GM12878 (cell line): ENCODE measurements at regions not wholly inside any gene's neighbourhood (a gene's known extent, or its start where the extent isn't known, plus 50 kb on each side); places are given as distances from the start of the nearest gene placed in this dataset.

Source experiments
- ATAC-seq: fragments of 200-7000 bp; cut with Tn5 transposase; 3 replicates; pipeline ENCODE4 v1.9.1; 2020; ENCODE audit warnings: mild to moderate bottlenecking, moderate library complexity
- BruUV-seq: library from RNA; stranded (reverse); fragments of 400-500 nt; replicated peaks from 2 replicates; lab custom pipeline; 2021; lab: Mats Ljungman, UMichigan
- CTCF ChIA-PET: fragments of 300-600 bp; sonication (Branson Sonifier 250); formaldehyde crosslinking; extraction: SDS; loops from one replicate; lab custom pipeline; 2021; ENCODE audit warnings: inconsistent platforms; lab: Yijun Ruan, JAX
- POLR2A ChIA-PET: fragments of 350-600 bp; formaldehyde crosslinking; extraction: SDS; loops from one replicate; lab custom pipeline; 2021; ENCODE audit warnings: inconsistent platforms; lab: Charles Lee
- RAD21 ChIA-PET: fragments of 300-600 bp; sonication (Branson Sonifier 250); formaldehyde crosslinking; loops from one replicate; lab custom pipeline; 2023; ENCODE audit warnings: antibody characterized with exemption; ENCODE audit not compliant: unreplicated experiment; lab: Charles Lee
- SMC1A ChIA-PET: fragments of 300-600 bp; sonication (Branson Sonifier 250); formaldehyde crosslinking; loops from one replicate; lab custom pipeline; 2023; ENCODE audit not compliant: unreplicated experiment, uncharacterized antibody; lab: Charles Lee
- DNase-seq: peaks from one replicate; pipeline ENCODE4 v3.0.0-alpha.2; 2011; ENCODE audit warnings: low read depth, low spot score
- FAIRE-seq: peaks from 3 replicates; lab custom pipeline; 2011; peaks lifted over from hg19 to GRCh38; lab: Jason Lieb, UNC
- H2AFZ ChIP-seq: 2 replicates; pipeline ENCODE4 v1.6.0; 2011; ENCODE audit warnings: low read depth, low read length, control low read depth; ENCODE audit not compliant: control insufficient read depth
- H3K27ac ChIP-seq: 2 replicates; pipeline ENCODE4 v1.5.1; 2011; ENCODE audit warnings: control low read depth; ENCODE audit not compliant: control insufficient read depth, insufficient read depth
- H3K27me3 ChIP-seq, 2 experiments: replicated peaks in 1 of 2; 2 replicates each; pipeline versions ENCODE4 v1.6.0 to v1.6.1; 2011; ENCODE audit warnings: low read length in 1 of 2; ENCODE audit not compliant: control insufficient read depth in 2 of 2, insufficient read depth in 2 of 2
- H3K36me3 ChIP-seq, 2 experiments: 2 replicates each; pipeline ENCODE4 v1.5.1; 2011; ENCODE audit warnings: low read length in 1 of 2; ENCODE audit not compliant: control insufficient read depth in 2 of 2, insufficient read depth in 2 of 2
- H3K4me1 ChIP-seq: 2 replicates; pipeline ENCODE4 v1.6.1; 2011; ENCODE audit warnings: mild to moderate bottlenecking, low read length, moderate library complexity, mixed read lengths; ENCODE audit not compliant: control insufficient read depth, insufficient read depth
- H3K4me2 ChIP-seq: 2 replicates; pipeline ENCODE4 v1.6.0; 2011; ENCODE audit warnings: control low read depth; ENCODE audit not compliant: control insufficient read depth, insufficient read depth
- H3K4me3 ChIP-seq: fragments of 200-600 bp; sonication (generic); 2 replicates; pipeline ENCODE4 v1.5.1; 2016
- H3K79me2 ChIP-seq: 2 replicates; pipeline ENCODE4 v1.6.0; 2011; ENCODE audit warnings: low read length; ENCODE audit not compliant: control insufficient read depth, insufficient read depth
- H3K9ac ChIP-seq: 2 replicates; pipeline ENCODE4 v1.8.0; 2011; ENCODE audit warnings: low read length, control low read depth, mixed read lengths; ENCODE audit not compliant: control insufficient read depth, insufficient read depth
- H3K9me3 ChIP-seq: replicated peaks from 3 replicates; pipeline ENCODE4 v1.5.1; 2011; ENCODE audit warnings: mild to moderate bottlenecking, low read length; ENCODE audit not compliant: control insufficient read depth, insufficient read depth
- H4K20me1 ChIP-seq: 2 replicates; pipeline ENCODE4 v1.6.0; 2011; ENCODE audit not compliant: control insufficient read depth, insufficient read depth
- EGR1 ChIP-seq, 2 experiments: IDR thresholded peaks; 1 replicate in 1 of 2; 2 replicates in 1 of 2; pipeline ENCODE4 v1.6.1; 2011 to 2012; ENCODE audit warnings: low read depth in 2 of 2, low read length in 2 of 2, borderline replicate concordance in 1 of 2, mild to moderate bottlenecking in 1 of 2, moderate library complexity in 1 of 2
- SP1 ChIP-seq: IDR thresholded peaks from one replicate; pipeline ENCODE4 v1.6.1; 2011; ENCODE audit warnings: low read depth, low read length
- ZBTB11 ChIP-seq: fragments of 450-650 bp; formaldehyde crosslinking; IDR thresholded peaks from 2 replicates; pipeline ENCODE4 v1.5.0; 2022; ENCODE audit warnings: mild to moderate bottlenecking, missing genetic modification characterization
- ZBTB4 ChIP-seq: fragments of 450-650 bp; formaldehyde crosslinking; IDR thresholded peaks from 2 replicates; pipeline ENCODE4 v1.4.0; 2022; ENCODE audit warnings: mild to moderate bottlenecking, moderate library complexity
- in situ Hi-C: fragments of 300-500 bp; cut with MboI; formaldehyde crosslinking; loops from 9 replicates; pipeline ENCODE4 v1.14.3; 2018; ENCODE audit warnings: mixed read lengths
- intact Hi-C: fragments of 100-400 bp; cut with micrococcal nuclease; formaldehyde crosslinking; loops from one replicate; pipeline ENCODE4 v1.14.2; 2022; ENCODE audit not compliant: unreplicated experiment

- Histone ChIP-seq H3K9me3 (peaks cover 5% of the 10 kb centered on the region; the same call in 1 of the 3 replicates), H3K36me3 (no peaks in the 10 kb centered on the region), H4K20me1 (no peaks in the 10 kb centered on the region), H3K4me2 (no peak overlapping the region), H3K4me3 (no peak overlapping the region), H3K4me1 (no peaks in the 10 kb centered on the region), H3K27ac (no peak overlapping the region), H2AFZ (no peak overlapping the region), H3K27me3 (no peaks in the 10 kb centered on the region), H3K9ac (no peak overlapping the region), H3K79me2 (no peaks in the 10 kb centered on the region)
- FAIRE-seq = no peak
- ATAC-seq = no peak
- RAD21 ChIA-PET = interaction anchor here (0.7 kb wide), 1 partner anchor 20 kb away, joined by 3 read pairs; no protein-coding TSS in a partner anchor
- SMC1A ChIA-PET = interaction anchor here (1.5 kb wide), 1 partner anchor 155 kb away, joined by 3 read pairs; no protein-coding TSS in a partner anchor
- in situ Hi-C loops = no loop called here
- POLR2A ChIA-PET = no interaction called here
- CTCF ChIA-PET = interaction anchor here (0.5 kb wide), 1 partner anchor 33 kb away, joined by 4 read pairs; no protein-coding TSS in a partner anchor
- TF ChIP-seq ZBTB11 (CRISPR knock-in tag) (no peak), EGR1 (IDR thresholded peaks at IDR 0.05; ENCODE audit: borderline replicate concordance in 1 of 2, low read depth in 2 of 2, low read length in 2 of 2) (no peak), SP1 (no peak), ZBTB4 (no peak)
- BruUV-seq = no TSS peak
- intact Hi-C loops = no loop called here
- DNase-seq = no peak
These were observed 248.1 kb downstream of the KIF20B start for GRCh38 chr10:89949496-89949895.
